ENCODE measurements at regions not wholly inside any gene's neighbourhood (a gene's known extent, or its start where the extent isn't known, plus 50 kb on each side); places are given as distances from the start of the nearest gene placed in this dataset.

- Histone ChIP-seq H3K27ac (no peak overlapping the region), H3K79me2 (no peaks in the 10 kb centered on the region), H3K4me1 (no peaks in the 10 kb centered on the region), H3K9ac (no peak overlapping the region), H2AFZ (no peak overlapping the region), H3K4me2 (ENCODE audit: low read length) (no peak overlapping the region), H3K4me3 (ENCODE audit: low read depth, low read length) (no peak overlapping the region), H3K36me3 (ENCODE audit: control insufficient read depth, insufficient read depth, low read length) (no peaks in the 10 kb centered on the region), H3K27me3 (ENCODE audit: control insufficient read depth, insufficient read depth, low read length) (no peaks in the 10 kb centered on the region), H3K9me3 (ENCODE audit: control insufficient read depth, low read length) (no peaks in the 10 kb centered on the region)
- no peak for TF ChIP-seq CTCF (IDR thresholded peaks at IDR 0.05)
Measured at GRCh38 chr2:152251811-152252210, 76.2 kb upstream of the STAM2 start.

GRCh38 chr2:152254486-152254885 lies 78.9 kb upstream of the STAM2 start:
- Histone ChIP-seq H3K27ac (no peak overlapping the region), H3K79me2 (no peaks in the 10 kb centered on the region), H3K4me2 (ENCODE audit: low read length) (no peak overlapping the region), H3K9ac (no peak overlapping the region), H3K36me3 (ENCODE audit: control insufficient read depth, insufficient read depth, low read length) (no peaks in the 10 kb centered on the region), H3K27me3 (ENCODE audit: control insufficient read depth, insufficient read depth, low read length) (no peaks in the 10 kb centered on the region), H2AFZ (no peak overlapping the region), H3K4me1 (no peaks in the 10 kb centered on the region), H3K9me3 (ENCODE audit: control insufficient read depth, low read length) (no peaks in the 10 kb centered on the region), H3K4me3 (ENCODE audit: low read depth, low read length) (no peak overlapping the region)
- TF ChIP-seq CTCF (IDR thresholded peaks at IDR 0.05), result no peak

GRCh38 chr2:152254976-152255375 lies 79.4 kb upstream of the STAM2 start:
- no peaks in the 10 kb centered on the region for H3K9me3 ChIP-seq (ENCODE audit: control insufficient read depth, low read length)
- H3K27ac ChIP-seq, result no peak overlapping the region
- H2AFZ ChIP-seq, result no peak overlapping the region
- no peaks in the 10 kb centered on the region for H3K27me3 ChIP-seq (ENCODE audit: control insufficient read depth, insufficient read depth, low read length)
- no peak for TF ChIP-seq CTCF (IDR thresholded peaks at IDR 0.05)
- H3K9ac ChIP-seq, result no peak overlapping the region
- H3K4me3 ChIP-seq (ENCODE audit: low read depth, low read length), result no peak overlapping the region
- no peaks in the 10 kb centered on the region for H3K79me2 ChIP-seq
- no peaks in the 10 kb centered on the region for H3K36me3 ChIP-seq (ENCODE audit: control insufficient read depth, insufficient read depth, low read length)
- no peak overlapping the region for H3K4me2 ChIP-seq (ENCODE audit: low read length)
- H3K4me1 ChIP-seq, result no peaks in the 10 kb centered on the region

- no peaks in the 10 kb centered on the region for H3K9me3 ChIP-seq (ENCODE audit: control insufficient read depth, low read length)
- no peaks in the 10 kb centered on the region for H3K36me3 ChIP-seq (ENCODE audit: control insufficient read depth, insufficient read depth, low read length)
- no peaks in the 10 kb centered on the region for H3K79me2 ChIP-seq
- no peaks in the 10 kb centered on the region for H3K27me3 ChIP-seq (ENCODE audit: control insufficient read depth, insufficient read depth, low read length)
- H3K27ac ChIP-seq, result no peak overlapping the region
- no peak for TF ChIP-seq CTCF (IDR thresholded peaks at IDR 0.05)
- no peak overlapping the region for H3K4me2 ChIP-seq (ENCODE audit: low read length)
- H3K4me3 ChIP-seq (ENCODE audit: low read depth, low read length), result no peak overlapping the region
- H3K4me1 ChIP-seq, result no peaks in the 10 kb centered on the region
- H3K9ac ChIP-seq, result no peak overlapping the region
- no peak overlapping the region for H2AFZ ChIP-seq
Measured at GRCh38 chr2:152255918-152256317, 79.1 kb upstream of the FMNL2 start.

GRCh38 chr2:152260939-152261338 lies 74.0 kb upstream of the FMNL2 start:
- H3K4me3 ChIP-seq (ENCODE audit: low read depth, low read length), result no peak overlapping the region
- no peak overlapping the region for H2AFZ ChIP-seq
- H3K9me3 ChIP-seq (ENCODE audit: control insufficient read depth, low read length), result no peaks in the 10 kb centered on the region
- no peak for TF ChIP-seq CTCF (IDR thresholded peaks at IDR 0.05)
- H3K79me2 ChIP-seq, result no peaks in the 10 kb centered on the region
- H3K9ac ChIP-seq, result no peak overlapping the region
- no peaks in the 10 kb centered on the region for H3K27me3 ChIP-seq (ENCODE audit: control insufficient read depth, insufficient read depth, low read length)
- H3K27ac ChIP-seq, result no peak overlapping the region
- no peak overlapping the region for H3K4me2 ChIP-seq (ENCODE audit: low read length)
- H3K4me1 ChIP-seq, result no peaks in the 10 kb centered on the region
- no peaks in the 10 kb centered on the region for H3K36me3 ChIP-seq (ENCODE audit: control insufficient read depth, insufficient read depth, low read length)
